Astrocyte (in vitro differentiated cells and primary cell): ENCODE measurements at regions not wholly inside any gene's neighbourhood (a gene's known extent, or its start where the extent isn't known, plus 50 kb on each side); places are given as distances from the start of the nearest gene placed in this dataset.
A peak's percentile ranks its signal among the peaks of the same experiment; 100 is the strongest.

ENCODE experiments used
- DNase-seq: peaks from one replicate; pipeline ENCODE4 v3.0.0-alpha.2; 2010; ENCODE audit warnings: low read depth
- FAIRE-seq: peaks from 2 replicates; lab custom pipeline; 2011; peaks lifted over from hg19 to GRCh38; lab: Jason Lieb, UNC
- H2AFZ ChIP-seq: 2 replicates; pipeline ENCODE4 v1.6.0; 2012; ENCODE audit warnings: low read depth, low read length, inconsistent platforms
- H3K27ac ChIP-seq: 2 replicates; pipeline ENCODE4 v1.5.1; 2011; ENCODE audit warnings: low read depth, low read length, inconsistent platforms
- H3K27me3 ChIP-seq: 2 replicates; pipeline ENCODE4 v1.6.0; 2011; ENCODE audit warnings: low read length, inconsistent platforms; ENCODE audit not compliant: insufficient read depth
- H3K36me3 ChIP-seq: 2 replicates; pipeline ENCODE4 v1.5.1; 2011; ENCODE audit warnings: low read length, inconsistent platforms; ENCODE audit not compliant: insufficient read depth
- H3K4me1 ChIP-seq: 2 replicates; pipeline ENCODE4 v1.5.1; 2011; ENCODE audit warnings: low read length, inconsistent platforms; ENCODE audit not compliant: insufficient read depth
- H3K4me2 ChIP-seq: 2 replicates; pipeline ENCODE4 v1.6.0; 2012; ENCODE audit warnings: low read length, inconsistent platforms
- H3K4me3 ChIP-seq: 2 replicates; pipeline ENCODE4 v1.5.1; 2011; ENCODE audit warnings: low read depth, mild to moderate bottlenecking, low read length, inconsistent platforms; ENCODE audit not compliant: insufficient read depth
- H3K79me2 ChIP-seq: 2 replicates; pipeline ENCODE4 v1.6.0; 2012; ENCODE audit warnings: mild to moderate bottlenecking, low read length, inconsistent platforms; ENCODE audit not compliant: insufficient read depth
- H3K9ac ChIP-seq: 2 replicates; pipeline ENCODE4 v1.6.0; 2012; ENCODE audit warnings: mild to moderate bottlenecking, low read length, inconsistent platforms
- H3K9me3 ChIP-seq: 2 replicates; pipeline ENCODE4 v1.5.1; 2012; ENCODE audit warnings: low read depth, mild to moderate bottlenecking, low read length, inconsistent platforms; ENCODE audit not compliant: insufficient read depth
- H4K20me1 ChIP-seq: 2 replicates; pipeline ENCODE4 v1.6.0; 2012; ENCODE audit warnings: low read length, inconsistent platforms; ENCODE audit not compliant: insufficient read depth
- H3K27ac Mint-ChIP-seq: one replicate; pipeline ENCODE4 v1.8.0; 2021; ENCODE audit warnings: mild to moderate bottlenecking, mixed read lengths; ENCODE audit not compliant: unreplicated experiment
- H3K27me3 Mint-ChIP-seq: one replicate; pipeline ENCODE4 v1.8.0; 2021; ENCODE audit warnings: low read depth, mixed read lengths; ENCODE audit not compliant: unreplicated experiment
- H3K36me3 Mint-ChIP-seq: one replicate; pipeline ENCODE4 v1.8.0; 2021; ENCODE audit warnings: low read depth, mixed read lengths; ENCODE audit not compliant: unreplicated experiment
- H3K4me1 Mint-ChIP-seq: one replicate; pipeline ENCODE4 v1.8.0; 2021; ENCODE audit warnings: low read depth, mixed read lengths; ENCODE audit not compliant: unreplicated experiment
- H3K4me3 Mint-ChIP-seq: one replicate; pipeline ENCODE4 v1.8.0; 2021; ENCODE audit warnings: mild to moderate bottlenecking, moderate library complexity, mixed read lengths; ENCODE audit not compliant: unreplicated experiment
- H3K9me3 Mint-ChIP-seq: one replicate; pipeline ENCODE4 v1.8.0; 2021; ENCODE audit warnings: mild to moderate bottlenecking, mixed read lengths; ENCODE audit not compliant: unreplicated experiment
- EZH2 ChIP-seq: IDR thresholded peaks from 2 replicates; pipeline ENCODE4 v1.6.1; 2012; ENCODE audit warnings: mild to moderate bottlenecking, low read length, inconsistent platforms; ENCODE audit not compliant: insufficient read depth
- TF ChIP-seq, protein P1 (sequence below): IDR thresholded peaks from 2 replicates; pipeline ENCODE4 v1.5.1; 2011; ENCODE audit warnings: low read depth, mild to moderate bottlenecking, inconsistent platforms, low read length, moderate library complexity; ENCODE audit not compliant: insufficient read depth

DNA sequence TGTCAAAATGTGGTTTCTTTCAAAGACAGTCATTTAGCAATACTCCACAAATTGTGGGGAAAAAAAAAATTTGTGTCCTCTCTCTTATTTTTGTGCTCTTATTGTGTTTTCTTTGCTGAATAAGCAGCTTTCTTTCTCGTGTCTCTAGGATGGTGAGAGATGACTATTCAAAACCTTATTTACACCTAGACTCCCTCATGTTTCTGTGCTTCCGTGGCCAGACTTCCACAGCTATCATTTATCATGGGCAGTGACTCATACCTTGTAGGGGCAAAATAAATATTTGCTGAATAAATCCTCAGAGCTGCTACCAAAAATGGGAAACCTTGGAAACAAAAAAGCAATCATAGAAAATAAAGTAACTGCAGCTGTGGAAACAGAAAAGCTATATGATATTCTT lies 204.9 kb upstream of the MIR17HG start:
- H3K4me2 ChIP-seq, result peak overlapping the region; percentile 75
- H3K9me3 ChIP-seq, result no peaks in the 10 kb centered on the region
- no peaks in the 10 kb centered on the region for H3K79me2 ChIP-seq
- H3K4me3 ChIP-seq, result no peak overlapping the region
- Mint-ChIP-seq H3K4me3 (no peak overlapping the region), H3K27ac (peak overlapping the region; percentile 56), H3K4me1 (peaks cover 20% of the 10 kb centered on the region), H3K27me3 (no peaks in the 10 kb centered on the region), H3K9me3 (no peaks in the 10 kb centered on the region), H3K36me3 (no peaks in the 10 kb centered on the region)
- TF ChIP-seq, protein P1, sequence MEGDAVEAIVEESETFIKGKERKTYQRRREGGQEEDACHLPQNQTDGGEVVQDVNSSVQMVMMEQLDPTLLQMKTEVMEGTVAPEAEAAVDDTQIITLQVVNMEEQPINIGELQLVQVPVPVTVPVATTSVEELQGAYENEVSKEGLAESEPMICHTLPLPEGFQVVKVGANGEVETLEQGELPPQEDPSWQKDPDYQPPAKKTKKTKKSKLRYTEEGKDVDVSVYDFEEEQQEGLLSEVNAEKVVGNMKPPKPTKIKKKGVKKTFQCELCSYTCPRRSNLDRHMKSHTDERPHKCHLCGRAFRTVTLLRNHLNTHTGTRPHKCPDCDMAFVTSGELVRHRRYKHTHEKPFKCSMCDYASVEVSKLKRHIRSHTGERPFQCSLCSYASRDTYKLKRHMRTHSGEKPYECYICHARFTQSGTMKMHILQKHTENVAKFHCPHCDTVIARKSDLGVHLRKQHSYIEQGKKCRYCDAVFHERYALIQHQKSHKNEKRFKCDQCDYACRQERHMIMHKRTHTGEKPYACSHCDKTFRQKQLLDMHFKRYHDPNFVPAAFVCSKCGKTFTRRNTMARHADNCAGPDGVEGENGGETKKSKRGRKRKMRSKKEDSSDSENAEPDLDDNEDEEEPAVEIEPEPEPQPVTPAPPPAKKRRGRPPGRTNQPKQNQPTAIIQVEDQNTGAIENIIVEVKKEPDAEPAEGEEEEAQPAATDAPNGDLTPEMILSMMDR, result no peak
- TF ChIP-seq EZH2, result no peak
- H4K20me1 ChIP-seq, result no peaks in the 10 kb centered on the region
- H3K27ac ChIP-seq, result peak overlapping the region; percentile 56
- H3K9ac ChIP-seq, result peak overlapping the region; percentile 41
- DNase-seq (peak; percentile 89), FAIRE-seq (no peak)
- no peaks in the 10 kb centered on the region for H3K36me3 ChIP-seq
- H3K4me1 ChIP-seq, result peaks cover 26% of the 10 kb centered on the region
- peak overlapping the region; percentile 33 for H2AFZ ChIP-seq
- no peaks in the 10 kb centered on the region for H3K27me3 ChIP-seq

DNA sequence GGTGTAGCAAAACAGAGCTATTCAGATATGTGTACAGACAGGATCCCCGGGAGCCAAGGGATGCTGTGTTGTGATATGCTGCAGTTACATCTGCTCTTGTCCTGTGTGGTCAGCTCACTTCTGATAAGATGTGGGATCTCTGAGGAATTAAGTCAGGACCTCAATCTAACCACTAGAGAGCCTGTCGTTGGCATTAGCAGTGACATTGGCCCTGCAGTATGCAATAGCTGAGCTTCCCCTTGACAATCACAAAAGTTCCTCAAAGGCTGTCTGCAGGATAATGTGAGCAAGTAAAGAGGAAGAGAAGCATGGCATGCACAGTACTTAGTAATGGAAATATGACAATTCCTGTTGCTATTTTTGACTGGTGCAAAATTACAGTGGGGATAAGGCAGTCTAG lies 203.4 kb upstream of the MIR17HG start:
- Mint-ChIP-seq H3K27ac (no peak overlapping the region), H3K36me3 (no peaks in the 10 kb centered on the region), H3K27me3 (no peaks in the 10 kb centered on the region), H3K4me3 (no peak overlapping the region), H3K4me1 (peaks cover 20% of the 10 kb centered on the region), H3K9me3 (no peaks in the 10 kb centered on the region)
- Histone ChIP-seq H3K36me3 (no peaks in the 10 kb centered on the region), H3K4me3 (no peak overlapping the region), H3K27me3 (no peaks in the 10 kb centered on the region), H3K4me2 (peak overlapping the region; percentile 35), H3K9ac (no peak overlapping the region), H3K79me2 (no peaks in the 10 kb centered on the region), H3K27ac (no peak overlapping the region), H2AFZ (peak overlapping the region; percentile 22), H3K4me1 (peaks cover 26% of the 10 kb centered on the region), H3K9me3 (no peaks in the 10 kb centered on the region), H4K20me1 (no peaks in the 10 kb centered on the region)
- FAIRE-seq, result no peak
- no peak for DNase-seq
- TF ChIP-seq, protein P1, result no peak
- no peak for TF ChIP-seq EZH2

DNA sequence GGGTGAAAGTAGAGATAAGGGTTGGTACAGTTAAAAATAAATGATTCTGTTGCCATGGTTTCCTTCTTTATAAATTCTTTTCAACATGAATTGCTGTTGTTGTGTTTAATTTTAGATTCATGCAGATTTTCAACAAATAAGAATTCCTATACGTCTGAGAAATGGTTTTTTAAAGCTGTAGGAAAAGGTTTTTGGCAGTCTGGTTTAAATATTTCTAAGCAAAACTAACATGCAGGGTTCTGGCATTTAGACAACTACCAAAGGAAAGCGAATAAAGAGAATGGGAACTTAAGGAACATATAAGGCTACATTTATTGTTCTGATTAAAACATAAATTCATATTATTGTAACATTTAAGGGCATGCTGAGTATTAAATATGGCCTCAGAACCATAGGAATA lies 203.0 kb upstream of the MIR17HG start:
- no peaks in the 10 kb centered on the region for H3K9me3 ChIP-seq
- TF ChIP-seq EZH2, result no peak
- TF ChIP-seq, protein P1, result no peak
- Mint-ChIP-seq H3K4me3 (no peak overlapping the region), H3K27me3 (no peaks in the 10 kb centered on the region), H3K36me3 (no peaks in the 10 kb centered on the region), H3K4me1 (peaks cover 20% of the 10 kb centered on the region), H3K9me3 (no peaks in the 10 kb centered on the region), H3K27ac (no peak overlapping the region)
- H2AFZ ChIP-seq, result no peak overlapping the region
- FAIRE-seq (no peak), DNase-seq (no peak)
- H3K79me2 ChIP-seq, result no peaks in the 10 kb centered on the region
- no peaks in the 10 kb centered on the region for H3K36me3 ChIP-seq
- H3K4me1 ChIP-seq, result peaks cover 26% of the 10 kb centered on the region
- H3K9ac ChIP-seq, result no peak overlapping the region
- H3K27me3 ChIP-seq, result no peaks in the 10 kb centered on the region
- H3K4me2 ChIP-seq, result peak overlapping the region; percentile 35
- H3K27ac ChIP-seq, result no peak overlapping the region
- no peak overlapping the region for H3K4me3 ChIP-seq
- no peaks in the 10 kb centered on the region for H4K20me1 ChIP-seq
